Activated CD4-positive, alpha-beta T cell treated with anti-CD3 and anti-CD28 coated beads, Interleukin-2, amount 10 ng/mL, durations not matched to agents 7 days and 5 days (primary cell): ENCODE measurements at regions not wholly inside any gene's neighbourhood (a gene's known extent, or its start where the extent isn't known, plus 50 kb on each side); places are given as distances from the start of the nearest gene placed in this dataset.
"Not testable (repeated sequence)": the region's sequence is repeated elsewhere in the genome, so short reads cannot be mapped to it uniquely, and the experiment has no call there.

Source experiments
- CTCF ChIA-PET: fragments of 350-600 bp; sonication (Branson Sonifier 250); formaldehyde crosslinking; loops from one replicate; lab custom pipeline; 2021; ENCODE audit warnings: antibody characterized with exemption; lab: Charles Lee
- POLR2A ChIA-PET: fragments of 350-600 bp; sonication (Branson Sonifier 250); formaldehyde crosslinking; loops from one replicate; lab custom pipeline; 2021; ENCODE audit warnings: antibody characterized with exemption; lab: Charles Lee
- DNase-seq: peaks from one replicate; pipeline ENCODE4 v3.0.0-alpha.2; 2020
- H3K27ac Mint-ChIP-seq: one replicate; pipeline ENCODE4 v1.8.0; 2021; ENCODE audit warnings: mild to moderate bottlenecking, moderate library complexity, mixed read lengths
- H3K27me3 Mint-ChIP-seq: one replicate; pipeline ENCODE4 v1.8.0; 2021; ENCODE audit warnings: mixed read lengths
- H3K36me3 Mint-ChIP-seq: one replicate; pipeline ENCODE4 v1.8.0; 2021; ENCODE audit warnings: low read depth, mixed read lengths
- H3K4me1 Mint-ChIP-seq: one replicate; pipeline ENCODE4 v1.8.0; 2021; ENCODE audit warnings: mixed read lengths
- H3K4me3 Mint-ChIP-seq: one replicate; pipeline ENCODE4 v1.8.0; 2021; ENCODE audit warnings: mild to moderate bottlenecking, moderate library complexity, mixed read lengths
- H3K9me3 Mint-ChIP-seq: one replicate; pipeline ENCODE4 v1.8.0; 2021; ENCODE audit warnings: mixed read lengths

- CTCF ChIA-PET, H3K9me3 Mint-ChIP-seq, H3K36me3 Mint-ChIP-seq, H3K4me3 Mint-ChIP-seq, H3K4me1 Mint-ChIP-seq, H3K27me3 Mint-ChIP-seq, DNase-seq, POLR2A ChIA-PET, H3K27ac Mint-ChIP-seq: not testable (repeated sequence)
These were observed 178.9 kb downstream of the TRIM43 start for GRCh38 chr2:95770726-95771125.

- H3K36me3 Mint-ChIP-seq, H3K9me3 Mint-ChIP-seq, H3K27ac Mint-ChIP-seq, DNase-seq, H3K4me1 Mint-ChIP-seq, CTCF ChIA-PET, H3K4me3 Mint-ChIP-seq, H3K27me3 Mint-ChIP-seq, POLR2A ChIA-PET: not testable (repeated sequence)
These were observed 182.8 kb downstream of the TRIM43 start for GRCh38 chr2:95774322-95775192.

- H3K27me3 Mint-ChIP-seq, H3K36me3 Mint-ChIP-seq, H3K4me3 Mint-ChIP-seq, H3K27ac Mint-ChIP-seq, H3K9me3 Mint-ChIP-seq, H3K4me1 Mint-ChIP-seq, POLR2A ChIA-PET, DNase-seq, CTCF ChIA-PET: not testable (repeated sequence)
These were observed 183.4 kb downstream of the TRIM43 start for GRCh38 chr2:95775193-95775531.
